T-cell (primary cell): ENCODE measurements at regions not wholly inside any gene's neighbourhood (a gene's known extent, or its start where the extent isn't known, plus 50 kb on each side); places are given as distances from the start of the nearest gene placed in this dataset.

Source experiments
- ATAC-seq, 4 experiments: fragments of 200-7000 bp in 3 of 4; fragments of 150-1000 bp in 1 of 4; cut with Tn5 transposase; replicated peaks in 1 of 4; 1 replicate in 3 of 4; 2 replicates in 1 of 4; pipeline ENCODE4 v1.10.0; 2021; ENCODE audit warnings: moderate library complexity in 3 of 4, mild to moderate bottlenecking in 2 of 4, moderate number of reproducible peaks in 1 of 4
- CTCF ChIA-PET, 2 donors: fragments of 300-600 bp; sonication (Branson Sonifier 250); formaldehyde crosslinking; loops; one replicate each; lab custom pipeline; 2022; ENCODE audit warnings: antibody characterized with exemption in 2 of 2; lab: Charles Lee
- POLR2A ChIA-PET, 2 donors: fragments of 300-600 bp; sonication (Branson Sonifier 250); formaldehyde crosslinking; loops; one replicate each; lab custom pipeline; 2022; ENCODE audit warnings: antibody characterized with exemption in 2 of 2; lab: Charles Lee
- DNase-seq, 35 experiments: peaks; one replicate each; pipeline versions ENCODE4 v3.0.0 to v3.0.0-alpha.2; 2013 to 2023
- H3K27ac ChIP-seq: one replicate; pipeline ENCODE4 v1.5.1; 2013; ENCODE audit warnings: low read length
- H3K27me3 ChIP-seq, 2 experiments: replicated peaks in 1 of 2; 1 replicate in 1 of 2; 2 replicates in 1 of 2; pipeline versions ENCODE4 v1.6.1 to v1.7.0; 2013; ENCODE audit warnings: low read length in 1 of 2, mixed read lengths in 1 of 2; ENCODE audit not compliant: control insufficient read depth in 2 of 2, insufficient read depth in 2 of 2; ENCODE audit errors: extremely low read depth in 1 of 2
- H3K36me3 ChIP-seq, 2 donors: 1 replicate in 1 of 2; 2 replicates in 1 of 2; pipeline versions ENCODE4 v1.6.1 to v1.7.0; 2013; ENCODE audit warnings: low read length in 1 of 2; ENCODE audit not compliant: control insufficient read depth in 2 of 2, insufficient read depth in 1 of 2; ENCODE audit errors: extremely low read depth in 1 of 2
- H3K4me1 ChIP-seq, 2 experiments: 1 replicate in 1 of 2; 2 replicates in 1 of 2; pipeline versions ENCODE4 v1.6.1 to v1.7.0; 2013; ENCODE audit warnings: low read length in 2 of 2, mixed read lengths in 1 of 2; ENCODE audit not compliant: insufficient read depth in 2 of 2, control insufficient read depth in 1 of 2; ENCODE audit errors: extremely low read depth in 1 of 2
- H3K4me3 ChIP-seq, 2 donors: 1 replicate in 1 of 2; 2 replicates in 1 of 2; pipeline versions ENCODE4 v1.5.1 to v1.7.0; 2013; ENCODE audit warnings: mild to moderate bottlenecking in 2 of 2, low read length in 1 of 2, moderate library complexity in 1 of 2; ENCODE audit not compliant: control insufficient read depth in 1 of 2; ENCODE audit errors: extremely low read depth in 1 of 2
- H3K9me3 ChIP-seq: 2 replicates; pipeline ENCODE4 v1.7.0; 2013
- H3K27ac Mint-ChIP-seq, 2 donors: one replicate each; pipeline ENCODE4 v1.8.0; 2020 to 2021; ENCODE audit warnings: mild to moderate bottlenecking in 2 of 2, mixed read lengths in 2 of 2
- H3K27me3 Mint-ChIP-seq, 2 donors: one replicate each; pipeline ENCODE4 v1.8.0; 2021 to 2022; ENCODE audit warnings: mixed read lengths in 2 of 2
- H3K36me3 Mint-ChIP-seq: one replicate; pipeline ENCODE4 v1.8.0; 2021; ENCODE audit warnings: mixed read lengths
- H3K4me1 Mint-ChIP-seq, 3 donors: one replicate each; pipeline ENCODE4 v1.8.0; 2020 to 2022; ENCODE audit warnings: mixed read lengths in 3 of 3, mild to moderate bottlenecking in 1 of 3
- H3K4me3 Mint-ChIP-seq, 3 donors: one replicate each; pipeline ENCODE4 v1.8.0; 2020 to 2022; ENCODE audit warnings: mild to moderate bottlenecking in 3 of 3, mixed read lengths in 3 of 3, moderate library complexity in 3 of 3
- H3K9me3 Mint-ChIP-seq, 3 donors: one replicate each; pipeline ENCODE4 v1.8.0; 2020 to 2022; ENCODE audit warnings: mixed read lengths in 3 of 3
- WGBS: methylation state at CpG from one replicate; pipeline ENCODE4 v1.1.5; 2013; ENCODE audit warnings: missing lambda C conversion rate; ENCODE audit not compliant: insufficient coverage; 5-methylcytosine and 5-hydroxymethylcytosine counted together

DNA sequence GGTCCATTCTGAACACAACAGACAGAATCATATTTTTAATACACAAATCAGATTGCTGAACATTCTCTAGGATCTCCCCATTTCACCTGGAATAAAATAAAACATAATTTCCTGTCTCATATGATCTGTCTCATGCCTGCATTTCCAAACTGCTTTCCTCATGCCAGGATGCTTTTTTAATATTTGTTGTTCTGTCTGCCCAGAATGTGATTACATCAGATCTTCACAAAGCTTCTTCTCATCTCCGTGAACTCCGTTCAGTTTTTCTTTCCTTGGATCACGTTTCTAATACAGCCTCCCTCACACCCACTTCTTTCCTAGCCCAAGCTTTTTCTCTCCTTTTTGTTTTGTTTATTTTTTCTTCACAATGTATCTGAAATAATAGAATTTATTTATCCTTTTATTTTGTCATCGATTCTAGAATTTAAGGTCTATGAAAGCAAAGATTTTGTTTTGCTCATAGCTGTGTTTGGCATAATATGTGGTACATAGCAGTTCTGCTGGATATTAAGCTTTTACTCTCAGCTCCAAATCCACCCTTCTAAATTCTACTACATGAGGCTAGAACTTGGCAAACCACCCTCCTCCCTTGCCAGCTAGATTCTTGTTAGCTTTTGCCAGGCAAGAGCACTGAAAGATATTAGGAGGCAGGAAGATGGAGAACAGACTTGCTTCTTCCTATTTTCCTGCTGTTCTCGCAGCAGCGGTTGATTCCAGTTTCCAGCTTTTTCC lies 165.5 kb upstream of the SLIT2 start:
- Histone ChIP-seq H3K36me3 (no peaks in the 10 kb centered on the region), H3K4me1 (no peaks in the 10 kb centered on the region), H3K27me3 (no peaks in the 10 kb centered on the region), H3K9me3 (no peaks in the 10 kb centered on the region), H3K27ac (no peak overlapping the region), H3K4me3 (no peak overlapping the region)
- ChIA-PET POLR2A (interaction anchor here in 1 of 2 donors (0.7 kb wide), 1 partner anchor 18 kb away, joined by 3 read pairs; no protein-coding TSS in a partner anchor), CTCF (no interaction called here)
- no peak for DNase-seq
- no peak for ATAC-seq
- H3K27me3 Mint-ChIP-seq: no peaks in the 10 kb centered on the region
- H3K9me3 Mint-ChIP-seq: peaks cover 0 to 12% (median 10%) of the 10 kb centered on the region in 3 donors
- no peak overlapping the region for H3K27ac Mint-ChIP-seq
- no peaks in the 10 kb centered on the region for H3K4me1 Mint-ChIP-seq
- no peaks in the 10 kb centered on the region for H3K36me3 Mint-ChIP-seq
- H3K4me3 Mint-ChIP-seq: no peak overlapping the region
- 59% methylated on average over 2 of the region's 6 CpGs for WGBS

DNA sequence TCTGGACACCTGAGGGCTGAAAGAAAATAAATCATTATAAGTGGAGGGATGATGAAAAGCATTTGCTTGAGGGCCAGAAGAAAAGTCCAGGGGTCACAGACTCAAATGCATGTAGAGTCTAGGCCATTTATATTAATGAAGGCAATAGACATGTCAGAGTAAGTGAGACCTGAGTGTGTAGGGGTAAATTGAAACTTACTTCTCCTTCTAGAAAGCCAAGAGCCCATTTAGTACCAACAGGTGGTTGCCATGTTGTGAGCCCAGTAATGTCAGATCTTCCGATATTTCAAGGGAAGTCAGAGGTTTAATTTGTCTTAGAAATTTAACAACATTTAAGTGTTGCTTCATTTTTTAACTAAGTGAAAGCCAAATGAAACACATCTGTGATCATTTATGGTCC lies 166.1 kb upstream of the SLIT2 start:
- no peak overlapping the region for H3K27ac ChIP-seq
- no peaks in the 10 kb centered on the region for H3K4me1 Mint-ChIP-seq
- no peaks in the 10 kb centered on the region for H3K36me3 ChIP-seq
- H3K9me3 ChIP-seq: no peaks in the 10 kb centered on the region
- H3K27me3 Mint-ChIP-seq: no peaks in the 10 kb centered on the region
- CTCF ChIA-PET: no interaction called here
- DNase-seq (no peak), ATAC-seq (no peak)
- H3K27ac Mint-ChIP-seq: no peak overlapping the region
- no peaks in the 10 kb centered on the region for H3K36me3 Mint-ChIP-seq
- no peak overlapping the region for H3K4me3 ChIP-seq
- peaks cover 0 to 15% (median 11%) of the 10 kb centered on the region in 3 donors for H3K9me3 Mint-ChIP-seq
- WGBS: no CpG with 5 or more reads among the region's 1 CpG
- H3K4me3 Mint-ChIP-seq: no peak overlapping the region
- POLR2A ChIA-PET: no interaction called here
- no peaks in the 10 kb centered on the region for H3K4me1 ChIP-seq
- no peaks in the 10 kb centered on the region for H3K27me3 ChIP-seq

DNA sequence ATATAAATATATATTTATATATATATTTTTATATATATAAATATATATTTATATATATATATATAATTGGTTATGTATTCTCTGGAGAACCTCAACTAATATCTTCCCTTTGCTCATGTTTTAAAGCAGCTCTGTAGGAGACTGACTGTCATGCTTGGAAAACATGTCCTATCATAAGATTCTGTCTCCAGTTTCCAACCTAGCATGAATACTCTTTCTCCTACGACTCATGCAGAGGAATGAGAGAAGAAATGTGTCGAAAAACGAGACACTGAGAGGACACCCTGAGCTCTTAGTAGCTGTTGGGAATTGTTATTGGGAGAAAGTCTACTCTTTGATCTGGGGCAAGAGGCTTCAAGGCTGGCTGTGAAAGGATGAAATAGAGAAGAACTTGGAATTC lies 166.5 kb upstream of the SLIT2 start:
- H3K27ac Mint-ChIP-seq: no peak overlapping the region
- Histone ChIP-seq H3K9me3 (no peaks in the 10 kb centered on the region), H3K36me3 (no peaks in the 10 kb centered on the region), H3K4me3 (no peak overlapping the region), H3K27me3 (no peaks in the 10 kb centered on the region), H3K4me1 (no peaks in the 10 kb centered on the region), H3K27ac (no peak overlapping the region)
- no peaks in the 10 kb centered on the region for H3K27me3 Mint-ChIP-seq
- CTCF ChIA-PET: no interaction called here
- peaks cover 0 to 15% (median 11%) of the 10 kb centered on the region in 3 donors for H3K9me3 Mint-ChIP-seq
- no peak overlapping the region for H3K4me3 Mint-ChIP-seq
- H3K4me1 Mint-ChIP-seq: no peaks in the 10 kb centered on the region
- POLR2A ChIA-PET: no interaction called here
- no peaks in the 10 kb centered on the region for H3K36me3 Mint-ChIP-seq
- no peak for DNase-seq
- no CpG with 5 or more reads among the region's 3 CpGs for WGBS
- no peak for ATAC-seq

DNA sequence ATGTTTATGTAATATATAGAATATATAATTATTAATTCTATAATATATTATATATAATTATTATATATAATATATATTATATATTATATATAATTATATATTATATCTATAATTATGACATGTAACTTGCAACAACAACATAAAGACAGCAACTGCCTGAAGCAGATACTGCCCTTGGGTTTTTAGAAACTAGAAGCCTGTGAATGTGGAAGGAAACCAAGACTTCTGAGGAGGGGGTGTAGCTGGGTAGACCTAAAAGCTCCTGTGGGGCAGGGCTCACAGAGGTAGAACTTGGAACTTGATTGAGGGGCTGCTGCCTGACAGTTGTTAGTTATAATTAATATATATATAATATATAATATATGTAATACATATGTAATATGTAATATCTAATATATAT lies 167.2 kb upstream of the SLIT2 start:
- H3K36me3 ChIP-seq: no peaks in the 10 kb centered on the region
- H3K27ac Mint-ChIP-seq: no peak overlapping the region
- no peaks in the 10 kb centered on the region for H3K4me1 Mint-ChIP-seq
- no peak overlapping the region for H3K4me3 Mint-ChIP-seq
- H3K27me3 ChIP-seq: no peaks in the 10 kb centered on the region
- ATAC-seq (no peak), DNase-seq (no peak)
- H3K9me3 Mint-ChIP-seq: peaks cover 0 to 15% (median 11%) of the 10 kb centered on the region in 3 donors
- H3K4me1 ChIP-seq: no peaks in the 10 kb centered on the region
- ChIA-PET CTCF (no interaction called here), POLR2A (no interaction called here)
- H3K27ac ChIP-seq: no peak overlapping the region
- no peaks in the 10 kb centered on the region for H3K27me3 Mint-ChIP-seq
- H3K9me3 ChIP-seq: no peaks in the 10 kb centered on the region
- no peaks in the 10 kb centered on the region for H3K36me3 Mint-ChIP-seq
- no peak overlapping the region for H3K4me3 ChIP-seq

DNA sequence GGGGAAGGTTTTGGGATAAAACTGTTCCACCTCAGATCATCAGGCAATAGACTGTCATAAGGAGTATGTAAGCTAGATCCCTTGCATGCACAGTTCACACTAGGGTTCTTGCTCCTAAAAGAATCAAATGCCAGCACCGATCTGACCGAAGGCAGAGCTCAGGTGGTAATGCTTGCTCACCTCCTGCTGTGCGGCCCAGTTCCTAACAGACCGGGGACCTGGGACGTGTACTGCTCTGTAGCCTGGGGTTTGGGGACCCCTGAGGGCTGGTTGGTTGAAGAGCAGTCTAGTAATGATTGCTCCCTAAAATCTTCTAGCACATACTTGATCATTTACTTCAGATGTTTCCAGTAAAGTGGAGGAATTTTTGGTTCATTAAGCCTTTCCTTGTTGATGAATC lies 173.1 kb upstream of the SLIT2 start:
- no peaks in the 10 kb centered on the region for H3K4me1 Mint-ChIP-seq
- peaks cover 5 to 17% (median 16%) of the 10 kb centered on the region in 3 donors for H3K9me3 Mint-ChIP-seq
- CTCF ChIA-PET: no interaction called here
- no peaks in the 10 kb centered on the region for H3K36me3 Mint-ChIP-seq
- DNase-seq (no peak), ATAC-seq (no peak)
- Histone ChIP-seq H3K27me3 (no peaks in the 10 kb centered on the region), H3K4me1 (no peaks in the 10 kb centered on the region), H3K36me3 (no peaks in the 10 kb centered on the region), H3K4me3 (no peak overlapping the region), H3K27ac (no peak overlapping the region), H3K9me3 (no peaks in the 10 kb centered on the region)
- 94% methylated on average over 2 of the region's 5 CpGs for WGBS
- POLR2A ChIA-PET: no interaction called here
- H3K27ac Mint-ChIP-seq: no peak overlapping the region
- H3K4me3 Mint-ChIP-seq: no peak overlapping the region
- no peaks in the 10 kb centered on the region for H3K27me3 Mint-ChIP-seq

DNA sequence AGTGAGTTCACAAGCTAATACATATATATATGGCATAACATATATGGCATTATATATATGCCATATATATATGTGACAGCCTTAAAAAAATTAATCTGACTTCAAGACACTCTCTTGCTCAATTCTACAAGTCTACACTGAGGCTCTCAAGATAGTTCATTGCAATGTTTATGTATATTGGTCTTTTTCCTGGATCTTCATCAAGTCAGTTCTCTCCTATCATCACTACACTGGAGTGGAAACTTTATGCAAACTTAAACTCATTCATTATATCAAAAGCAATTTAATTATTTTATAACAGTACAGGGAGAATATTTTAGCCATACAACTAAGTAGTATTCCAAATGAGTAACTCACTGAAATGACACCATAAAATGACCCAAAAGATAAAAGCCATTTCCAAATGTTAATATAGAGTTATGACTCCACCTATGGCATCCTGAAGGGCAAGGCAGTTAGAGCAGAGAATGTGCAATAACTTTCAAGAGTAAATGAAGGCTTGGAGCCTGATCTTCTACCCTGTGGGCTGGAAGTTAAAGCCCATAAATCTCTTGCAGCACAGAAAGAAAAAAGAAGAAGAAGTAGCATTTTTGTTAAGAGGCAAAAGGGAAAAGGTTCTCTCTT lies 176.3 kb upstream of the SLIT2 start:
- Mint-ChIP-seq H3K27ac (no peak overlapping the region), H3K4me3 (no peak overlapping the region), H3K36me3 (no peaks in the 10 kb centered on the region), H3K27me3 (no peaks in the 10 kb centered on the region), H3K4me1 (no peaks in the 10 kb centered on the region), H3K9me3 (peaks cover 5 to 7% (median 5%) of the 10 kb centered on the region in 3 donors)
- ATAC-seq (no peak), DNase-seq (no peak)
- Histone ChIP-seq H3K4me1 (no peaks in the 10 kb centered on the region), H3K4me3 (no peak overlapping the region), H3K27me3 (no peaks in the 10 kb centered on the region), H3K9me3 (no peaks in the 10 kb centered on the region), H3K36me3 (no peaks in the 10 kb centered on the region), H3K27ac (no peak overlapping the region)
- POLR2A ChIA-PET: no interaction called here
- CTCF ChIA-PET: interaction anchor here in 1 of 2 donors (0.6 kb wide), 1 partner anchor 173 kb away, joined by 4 read pairs; no protein-coding TSS in a partner anchor
